CD14-positive monocyte (primary cell): ENCODE measurements at regions not wholly inside any gene's neighbourhood (a gene's known extent, or its start where the extent isn't known, plus 50 kb on each side); places are given as distances from the start of the nearest gene placed in this dataset.
A peak's percentile ranks its signal among the peaks of the same experiment; 100 is the strongest.

Source experiments
- DNase-seq, 3 donors: peaks; one replicate each; pipeline ENCODE4 v3.0.0-alpha.2; 2011 to 2022
- H2AFZ ChIP-seq: 2 replicates; pipeline ENCODE4 v1.6.0; 2012; ENCODE audit warnings: mild to moderate bottlenecking, low read depth, low read length, inconsistent platforms; ENCODE audit not compliant: insufficient read depth, poor library complexity, severe bottlenecking
- H3K27ac ChIP-seq, 2 donors: 1 replicate in 1 of 2; 2 replicates in 1 of 2; pipeline ENCODE4 v1.5.1; 2012 to 2013; ENCODE audit warnings: low read length in 2 of 2, control low read depth in 1 of 2, inconsistent platforms in 1 of 2, low read depth in 1 of 2, mild to moderate bottlenecking in 1 of 2
- H3K27me3 ChIP-seq, 2 donors: one replicate each; pipeline versions ENCODE4 v1.6.0 to v1.6.1; 2011 to 2013; ENCODE audit warnings: low read length in 2 of 2; ENCODE audit not compliant: control insufficient read depth in 2 of 2, insufficient read depth in 2 of 2
- H3K36me3 ChIP-seq, 2 donors: replicated peaks in 1 of 2; 1 replicate in 1 of 2; 2 replicates in 1 of 2; pipeline versions ENCODE4 v1.5.1 to v1.6.1; 2012 to 2013; ENCODE audit warnings: low read length in 2 of 2, control low read depth in 1 of 2, inconsistent platforms in 1 of 2, mild to moderate bottlenecking in 1 of 2; ENCODE audit not compliant: insufficient read depth in 2 of 2, control insufficient read depth in 1 of 2
- H3K4me1 ChIP-seq, 2 donors: 1 replicate in 1 of 2; 2 replicates in 1 of 2; pipeline versions ENCODE4 v1.5.1 to v1.6.1; 2012 to 2013; ENCODE audit warnings: low read length in 2 of 2, control low read depth in 1 of 2, inconsistent platforms in 1 of 2, mild to moderate bottlenecking in 1 of 2, moderate library complexity in 1 of 2; ENCODE audit not compliant: insufficient read depth in 2 of 2, control insufficient read depth in 1 of 2
- H3K4me2 ChIP-seq: replicated peaks from 2 replicates; pipeline ENCODE3; 2012; ENCODE audit warnings: low read length, moderate library complexity, mild to moderate bottlenecking; ENCODE audit not compliant: poor library complexity, severe bottlenecking; ENCODE audit errors: extremely low read depth
- H3K4me3 ChIP-seq, 3 experiments: fragments of 200-600 bp in 1 of 3; sonication (generic) in 1 of 3; replicated peaks in 1 of 3; 1 replicate in 2 of 3; 2 replicates in 1 of 3; pipeline ENCODE4 v1.5.1; 2011 to 2013; ENCODE audit warnings: low read length in 3 of 3, mild to moderate bottlenecking in 3 of 3, control low read depth in 2 of 3, low read depth in 2 of 3, inconsistent platforms in 1 of 3, moderate library complexity in 1 of 3
- H3K79me2 ChIP-seq: 2 replicates; pipeline ENCODE4 v1.6.0; 2012; ENCODE audit warnings: mild to moderate bottlenecking, control low read depth, inconsistent platforms, low read length, moderate library complexity; ENCODE audit not compliant: insufficient read depth
- H3K9ac ChIP-seq: 2 replicates; pipeline ENCODE4 v1.6.0; 2017; ENCODE audit warnings: low read length, mild to moderate bottlenecking; ENCODE audit not compliant: insufficient read depth, poor library complexity, severe bottlenecking
- H3K9me3 ChIP-seq, 2 donors: replicated peaks in 1 of 2; 1 replicate in 1 of 2; 2 replicates in 1 of 2; pipeline versions ENCODE4 v1.5.1 to v1.6.1; 2012 to 2013; ENCODE audit warnings: low read length in 2 of 2, control low read depth in 1 of 2; ENCODE audit not compliant: control insufficient read depth in 1 of 2, insufficient read depth in 1 of 2
- H4K20me1 ChIP-seq: 2 replicates; pipeline ENCODE4 v1.6.0; 2012; ENCODE audit warnings: mild to moderate bottlenecking, low read length, control low read depth, moderate library complexity; ENCODE audit not compliant: insufficient read depth
- H3K27ac Mint-ChIP-seq, 7 donors: one replicate each; pipeline ENCODE4 v1.8.0; 2020; ENCODE audit warnings: mild to moderate bottlenecking in 7 of 7, mixed read lengths in 7 of 7, moderate library complexity in 6 of 7, inconsistent platforms in 2 of 7
- H3K27me3 Mint-ChIP-seq, 3 donors: one replicate each; pipeline ENCODE4 v1.8.0; 2021 to 2022; ENCODE audit warnings: low read depth in 3 of 3, mild to moderate bottlenecking in 3 of 3, mixed read lengths in 3 of 3, moderate library complexity in 3 of 3, inconsistent platforms in 1 of 3
- H3K36me3 Mint-ChIP-seq, 2 donors: one replicate each; pipeline ENCODE4 v1.8.0; 2020; ENCODE audit warnings: mixed read lengths in 2 of 2, inconsistent platforms in 1 of 2, mild to moderate bottlenecking in 1 of 2
- H3K4me1 Mint-ChIP-seq: one replicate; pipeline ENCODE4 v1.8.0; 2020; ENCODE audit warnings: mild to moderate bottlenecking, mixed read lengths
- H3K4me3 Mint-ChIP-seq, 2 donors: one replicate each; pipeline ENCODE4 v1.8.0; 2020; ENCODE audit warnings: mild to moderate bottlenecking in 2 of 2, mixed read lengths in 2 of 2, moderate library complexity in 1 of 2
- H3K9me3 Mint-ChIP-seq, 7 donors: one replicate each; pipeline ENCODE4 v1.8.0; 2020 to 2022; ENCODE audit warnings: mixed read lengths in 7 of 7, mild to moderate bottlenecking in 6 of 7, moderate library complexity in 6 of 7, inconsistent platforms in 2 of 7
- WGBS: methylation state at CpG from one replicate; pipeline ENCODE4 v1.1.5; 2013; ENCODE audit warnings: missing lambda C conversion rate; ENCODE audit not compliant: insufficient coverage; 5-methylcytosine and 5-hydroxymethylcytosine counted together
- intact Hi-C, 2 donors: fragments of 100-400 bp; cut with micrococcal nuclease; formaldehyde crosslinking; loops; one replicate each; pipeline versions ENCODE4 v1.15.0 to v1.15.1; 2023
- TF ChIP-seq, protein P1 (sequence below): fragments of 200-600 bp; IDR thresholded peaks from one replicate; pipeline ENCODE4 v1.8.0; 2022; ENCODE audit warnings: antibody characterized with exemption, mild to moderate bottlenecking

DNA sequence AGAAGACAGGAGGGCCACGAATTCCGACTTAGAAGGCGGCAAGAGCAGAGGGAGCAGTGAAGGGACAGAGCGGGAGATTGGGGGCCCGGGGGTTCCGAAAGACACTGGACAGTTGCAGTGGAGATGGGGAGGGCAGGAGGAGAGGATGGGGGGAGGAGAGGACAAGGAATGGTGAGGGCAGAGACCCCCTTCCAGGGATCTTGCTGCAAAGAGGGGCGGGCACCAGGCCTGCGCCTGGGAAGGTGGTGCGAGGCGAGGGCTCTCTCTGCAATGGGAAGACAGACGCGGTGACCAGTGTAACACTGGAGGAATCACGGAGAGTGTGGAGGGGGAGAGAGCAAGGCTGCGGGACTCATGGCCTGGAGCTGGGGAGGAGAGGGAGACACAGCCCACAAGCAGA is 185.2 kb downstream of the RBFOX3 start:
- H3K36me3 Mint-ChIP-seq = no peaks in the 10 kb centered on the region
- no peaks in the 10 kb centered on the region for H3K4me1 ChIP-seq
- peaks cover 4 to 18% (median 9%) of the 10 kb centered on the region in 3 donors for H3K27me3 Mint-ChIP-seq
- no peaks in the 10 kb centered on the region for H3K79me2 ChIP-seq
- H3K4me3 ChIP-seq = no peak overlapping the region
- H3K4me3 Mint-ChIP-seq = no peak overlapping the region
- H3K27me3 ChIP-seq = no peaks in the 10 kb centered on the region
- H3K4me1 Mint-ChIP-seq = no peaks in the 10 kb centered on the region
- no peak overlapping the region for H3K9ac ChIP-seq
- 88% methylated on average over 14 of the region's 14 CpGs for WGBS
- no peaks in the 10 kb centered on the region for H3K9me3 Mint-ChIP-seq
- H3K27ac Mint-ChIP-seq = no peak overlapping the region
- intact Hi-C loops = no loop called here
- H2AFZ ChIP-seq = no peak overlapping the region
- no peaks in the 10 kb centered on the region for H3K36me3 ChIP-seq
- no peaks in the 10 kb centered on the region for H3K9me3 ChIP-seq
- H4K20me1 ChIP-seq = no peaks in the 10 kb centered on the region
- no peak overlapping the region for H3K4me2 ChIP-seq
- TF ChIP-seq, protein P1, sequence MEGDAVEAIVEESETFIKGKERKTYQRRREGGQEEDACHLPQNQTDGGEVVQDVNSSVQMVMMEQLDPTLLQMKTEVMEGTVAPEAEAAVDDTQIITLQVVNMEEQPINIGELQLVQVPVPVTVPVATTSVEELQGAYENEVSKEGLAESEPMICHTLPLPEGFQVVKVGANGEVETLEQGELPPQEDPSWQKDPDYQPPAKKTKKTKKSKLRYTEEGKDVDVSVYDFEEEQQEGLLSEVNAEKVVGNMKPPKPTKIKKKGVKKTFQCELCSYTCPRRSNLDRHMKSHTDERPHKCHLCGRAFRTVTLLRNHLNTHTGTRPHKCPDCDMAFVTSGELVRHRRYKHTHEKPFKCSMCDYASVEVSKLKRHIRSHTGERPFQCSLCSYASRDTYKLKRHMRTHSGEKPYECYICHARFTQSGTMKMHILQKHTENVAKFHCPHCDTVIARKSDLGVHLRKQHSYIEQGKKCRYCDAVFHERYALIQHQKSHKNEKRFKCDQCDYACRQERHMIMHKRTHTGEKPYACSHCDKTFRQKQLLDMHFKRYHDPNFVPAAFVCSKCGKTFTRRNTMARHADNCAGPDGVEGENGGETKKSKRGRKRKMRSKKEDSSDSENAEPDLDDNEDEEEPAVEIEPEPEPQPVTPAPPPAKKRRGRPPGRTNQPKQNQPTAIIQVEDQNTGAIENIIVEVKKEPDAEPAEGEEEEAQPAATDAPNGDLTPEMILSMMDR = no peak
- H3K27ac ChIP-seq = no peak overlapping the region
- DNase-seq = no peak

DNA sequence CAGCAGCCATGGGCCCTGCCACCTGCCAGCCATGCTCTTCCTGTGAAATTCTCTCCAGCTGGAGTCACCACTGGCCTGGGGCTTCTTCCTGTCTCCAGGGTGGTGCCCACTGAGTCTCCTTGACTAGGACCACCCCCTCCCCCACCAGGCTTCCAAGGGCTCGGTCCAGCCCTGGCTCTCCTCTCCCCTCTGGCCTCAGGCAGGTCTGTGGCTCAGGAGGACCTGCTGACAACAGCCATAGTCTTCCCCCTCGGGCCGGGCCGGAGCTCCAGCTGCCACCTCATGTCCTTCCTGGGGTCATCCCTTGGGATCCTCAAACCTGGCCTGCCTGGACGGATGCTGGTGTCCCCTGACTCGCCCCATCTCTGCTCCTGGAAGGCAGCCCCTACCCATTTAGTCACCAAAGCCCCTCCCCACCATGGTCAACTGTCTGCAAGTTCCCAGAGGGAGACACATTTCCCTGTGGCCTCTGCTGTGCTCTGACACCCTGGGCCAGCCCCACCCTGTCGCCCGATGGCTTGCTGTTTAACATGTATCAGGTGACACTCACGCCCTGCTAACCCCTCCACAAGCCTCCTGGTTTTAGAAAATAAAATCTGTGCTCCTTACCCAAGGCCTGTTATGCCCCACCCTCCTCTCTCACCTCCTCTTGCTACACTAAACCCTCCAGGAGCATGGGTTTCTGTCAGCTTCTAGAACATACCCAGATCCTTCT is 186.2 kb downstream of the RBFOX3 start:
- WGBS = 81% methylated on average over 8 of the region's 9 CpGs
- Mint-ChIP-seq H3K27ac (peak overlapping the region in 2 of 7 donors; percentile 30 to 31), H3K4me1 (no peaks in the 10 kb centered on the region), H3K4me3 (no peak overlapping the region), H3K9me3 (no peaks in the 10 kb centered on the region), H3K27me3 (peaks cover 4 to 11% (median 9%) of the 10 kb centered on the region in 3 donors), H3K36me3 (no peaks in the 10 kb centered on the region)
- Histone ChIP-seq H3K9ac (no peak overlapping the region), H3K36me3 (no peaks in the 10 kb centered on the region), H3K9me3 (no peaks in the 10 kb centered on the region), H3K79me2 (no peaks in the 10 kb centered on the region), H3K4me3 (no peak overlapping the region), H2AFZ (no peak overlapping the region), H4K20me1 (no peaks in the 10 kb centered on the region), H3K27me3 (no peaks in the 10 kb centered on the region), H3K4me1 (no peaks in the 10 kb centered on the region), H3K27ac (no peak overlapping the region), H3K4me2 (no peak overlapping the region)
- DNase-seq = no peak
- intact Hi-C loops = no loop called here
- TF ChIP-seq, protein P1 = no peak
